Mesothelial cell of epicardium (in vitro differentiated cells): ENCODE measurements at regions not wholly inside any gene's neighbourhood (a gene's known extent, or its start where the extent isn't known, plus 50 kb on each side); places are given as distances from the start of the nearest gene placed in this dataset.

Experiments used
- DNase-seq, 2 experiments: peaks; one replicate each; pipeline ENCODE4 v3.0.0; 2021; ENCODE audit warnings: low spot score in 2 of 2; ENCODE audit not compliant: unreplicated experiment in 2 of 2
- H3K27ac Mint-ChIP-seq: 2 replicates; pipeline ENCODE4 v1.8.0; 2021; ENCODE audit warnings: mixed read lengths
- H3K27me3 Mint-ChIP-seq: 2 replicates; pipeline ENCODE4 v1.8.0; 2021; ENCODE audit warnings: low read depth, mixed read lengths
- H3K36me3 Mint-ChIP-seq: 2 replicates; pipeline ENCODE4 v1.8.0; 2021; ENCODE audit warnings: mixed read lengths
- H3K4me1 Mint-ChIP-seq: 2 replicates; pipeline ENCODE4 v1.8.0; 2021; ENCODE audit warnings: mixed read lengths
- H3K4me3 Mint-ChIP-seq: 2 replicates; pipeline ENCODE4 v1.8.0; 2021; ENCODE audit warnings: mild to moderate bottlenecking, moderate library complexity, mixed read lengths
- H3K9me3 Mint-ChIP-seq: 2 replicates; pipeline ENCODE4 v1.8.0; 2021; ENCODE audit warnings: mixed read lengths
- TF ChIP-seq, protein P1 (sequence below): fragments of 200-600 bp; sonication (generic); IDR thresholded peaks from one replicate; pipeline ENCODE4 v1.5.0; 2021; ENCODE audit warnings: antibody characterized with exemption; ENCODE audit not compliant: unreplicated experiment

DNA sequence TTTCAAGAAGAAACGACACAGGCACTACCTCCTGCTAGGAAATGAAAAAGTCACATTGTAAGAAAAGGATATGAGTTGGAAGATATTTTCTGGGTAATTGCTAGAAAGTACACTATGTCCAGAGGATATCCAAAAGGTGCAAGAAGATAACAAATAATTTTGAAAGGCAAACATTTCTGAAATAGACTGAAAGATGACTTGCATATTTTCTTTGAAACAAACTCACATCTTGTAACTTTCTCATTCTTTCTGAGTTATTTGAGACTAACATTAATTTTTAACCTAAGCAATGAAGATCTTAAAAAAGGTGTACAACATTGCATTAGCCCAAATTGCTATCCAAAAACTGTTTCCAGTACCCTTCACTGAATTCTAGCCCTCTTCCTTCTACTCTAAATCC, 79.6 kb upstream of the KCTD3 start:
- Mint-ChIP-seq H3K27me3 (no peaks in the 10 kb centered on the region), H3K4me1 (peaks cover 25% of the 10 kb centered on the region), H3K9me3 (peaks cover 22% of the 10 kb centered on the region), H3K27ac (no peak overlapping the region), H3K4me3 (no peak overlapping the region), H3K36me3 (peaks cover 8% of the 10 kb centered on the region)
- no peak for DNase-seq
- TF ChIP-seq, protein P1, sequence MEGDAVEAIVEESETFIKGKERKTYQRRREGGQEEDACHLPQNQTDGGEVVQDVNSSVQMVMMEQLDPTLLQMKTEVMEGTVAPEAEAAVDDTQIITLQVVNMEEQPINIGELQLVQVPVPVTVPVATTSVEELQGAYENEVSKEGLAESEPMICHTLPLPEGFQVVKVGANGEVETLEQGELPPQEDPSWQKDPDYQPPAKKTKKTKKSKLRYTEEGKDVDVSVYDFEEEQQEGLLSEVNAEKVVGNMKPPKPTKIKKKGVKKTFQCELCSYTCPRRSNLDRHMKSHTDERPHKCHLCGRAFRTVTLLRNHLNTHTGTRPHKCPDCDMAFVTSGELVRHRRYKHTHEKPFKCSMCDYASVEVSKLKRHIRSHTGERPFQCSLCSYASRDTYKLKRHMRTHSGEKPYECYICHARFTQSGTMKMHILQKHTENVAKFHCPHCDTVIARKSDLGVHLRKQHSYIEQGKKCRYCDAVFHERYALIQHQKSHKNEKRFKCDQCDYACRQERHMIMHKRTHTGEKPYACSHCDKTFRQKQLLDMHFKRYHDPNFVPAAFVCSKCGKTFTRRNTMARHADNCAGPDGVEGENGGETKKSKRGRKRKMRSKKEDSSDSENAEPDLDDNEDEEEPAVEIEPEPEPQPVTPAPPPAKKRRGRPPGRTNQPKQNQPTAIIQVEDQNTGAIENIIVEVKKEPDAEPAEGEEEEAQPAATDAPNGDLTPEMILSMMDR: no peak

DNA sequence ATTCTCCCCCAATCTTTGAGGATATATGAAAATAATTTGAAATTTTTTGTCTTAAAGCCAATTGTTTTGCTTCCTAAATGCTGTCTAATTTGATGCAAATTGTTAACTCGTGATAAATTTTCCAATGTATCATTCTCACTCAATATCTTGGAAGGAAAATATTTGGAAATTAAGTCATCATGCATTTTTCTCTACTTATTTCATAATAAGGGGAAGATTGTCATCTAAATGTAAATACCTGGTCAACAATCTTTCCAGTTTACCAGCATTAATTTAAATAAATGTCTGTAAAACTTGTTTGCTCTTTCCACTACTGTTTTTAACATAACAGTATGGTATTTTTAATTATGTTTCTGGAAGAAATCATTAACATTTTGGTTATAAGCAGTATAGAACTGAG, 78.3 kb upstream of the KCTD3 start:
- H3K27ac Mint-ChIP-seq: no peak overlapping the region
- peaks cover 32% of the 10 kb centered on the region for H3K9me3 Mint-ChIP-seq
- peaks cover 13% of the 10 kb centered on the region for H3K36me3 Mint-ChIP-seq
- peaks cover 19% of the 10 kb centered on the region for H3K4me1 Mint-ChIP-seq
- no peaks in the 10 kb centered on the region for H3K27me3 Mint-ChIP-seq
- H3K4me3 Mint-ChIP-seq: no peak overlapping the region
- DNase-seq: no peak
- TF ChIP-seq, protein P1: no peak

DNA sequence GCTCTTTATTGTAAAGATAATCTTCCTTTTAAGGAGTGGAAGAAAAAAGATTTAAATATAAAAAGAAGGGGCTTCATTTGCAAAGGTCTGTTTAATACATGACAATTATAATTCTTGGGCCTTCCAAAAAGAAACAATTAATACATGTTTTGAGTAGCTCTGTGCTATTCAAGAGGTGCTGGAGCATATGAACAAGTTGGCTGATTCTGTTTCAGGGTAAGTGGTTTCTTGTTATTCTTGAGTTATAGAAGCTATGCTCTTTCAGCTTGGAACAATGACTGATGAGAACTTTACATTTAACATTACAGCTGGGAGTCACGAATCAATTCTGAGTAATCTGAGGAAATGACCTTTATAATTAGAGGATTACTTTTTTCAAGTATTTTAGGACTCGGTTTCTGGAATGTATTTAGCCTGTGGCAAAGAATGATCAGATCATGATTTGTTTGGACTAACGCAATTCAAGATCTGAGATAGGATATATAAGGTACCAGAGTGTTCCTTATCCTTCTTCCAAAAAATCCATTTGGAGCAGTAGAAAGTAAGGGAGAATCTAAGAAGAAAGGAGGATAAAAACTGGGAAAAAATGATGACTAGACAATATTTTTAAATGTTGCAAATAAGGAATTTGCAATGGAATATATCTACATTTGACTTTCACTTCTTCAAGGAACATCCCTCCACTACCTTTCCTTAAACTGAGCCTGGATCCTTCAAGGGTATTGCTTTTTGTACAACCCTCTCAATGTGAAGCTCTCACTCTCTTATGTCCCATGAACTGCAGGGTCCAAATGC, 77.1 kb upstream of the KCTD3 start:
- no peak for DNase-seq
- TF ChIP-seq, protein P1: no peak
- Mint-ChIP-seq H3K36me3 (peaks cover 13% of the 10 kb centered on the region), H3K4me3 (no peak overlapping the region), H3K27ac (no peak overlapping the region), H3K4me1 (peaks cover 8% of the 10 kb centered on the region), H3K27me3 (no peaks in the 10 kb centered on the region), H3K9me3 (peaks cover 34% of the 10 kb centered on the region)

DNA sequence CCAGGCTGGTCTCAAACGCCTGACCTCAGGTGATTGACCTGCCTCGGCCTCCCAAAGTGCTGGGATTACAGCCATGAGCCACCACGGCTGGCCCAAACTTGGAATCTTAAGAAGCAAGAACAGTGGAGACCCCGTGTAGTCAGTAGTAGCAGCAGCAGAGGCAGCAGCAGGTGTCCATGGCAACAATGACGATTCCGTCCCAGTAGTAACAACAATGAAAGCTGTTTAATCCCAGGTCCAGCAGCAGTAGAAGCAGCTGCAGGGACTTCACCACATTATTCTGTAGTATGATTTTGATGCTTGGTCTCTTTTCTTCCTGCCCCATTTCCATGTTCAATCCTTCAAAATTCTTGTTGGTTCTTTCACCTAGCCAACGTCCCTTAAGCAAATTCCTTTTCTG, 69.6 kb upstream of the KCTD3 start:
- peaks cover 13% of the 10 kb centered on the region for H3K9me3 Mint-ChIP-seq
- no peak overlapping the region for H3K4me3 Mint-ChIP-seq
- TF ChIP-seq, protein P1: no peak
- no peaks in the 10 kb centered on the region for H3K27me3 Mint-ChIP-seq
- DNase-seq: no peak
- H3K36me3 Mint-ChIP-seq: peaks cover 6% of the 10 kb centered on the region
- H3K27ac Mint-ChIP-seq: no peak overlapping the region
- no peaks in the 10 kb centered on the region for H3K4me1 Mint-ChIP-seq

DNA sequence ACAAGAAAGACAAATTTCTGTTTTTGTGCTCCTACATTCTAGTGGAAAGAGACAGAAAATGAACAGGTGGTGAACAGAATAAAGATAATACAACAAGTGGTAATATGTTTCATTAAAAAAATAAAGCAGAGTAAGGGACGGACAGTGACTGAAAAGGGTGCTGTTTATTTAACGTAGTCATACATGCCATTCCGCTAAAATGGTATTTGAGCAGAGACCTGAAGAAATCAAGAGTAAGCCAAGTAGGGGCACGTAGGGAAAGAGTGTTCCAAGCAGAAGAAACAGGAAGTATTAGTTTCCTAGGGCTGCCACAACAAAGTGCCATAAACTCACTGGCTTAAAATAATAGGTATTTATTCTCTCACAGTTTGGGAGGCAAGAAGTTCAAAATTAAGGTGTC, 65.6 kb upstream of the KCTD3 start:
- Mint-ChIP-seq H3K27ac (no peak overlapping the region), H3K36me3 (no peaks in the 10 kb centered on the region), H3K4me1 (no peaks in the 10 kb centered on the region), H3K4me3 (no peak overlapping the region), H3K9me3 (peaks cover 6% of the 10 kb centered on the region), H3K27me3 (no peaks in the 10 kb centered on the region)
- no peak for DNase-seq
- TF ChIP-seq, protein P1: no peak
